H1 (cell line): ENCODE measurements at regions not wholly inside any gene's neighbourhood (a gene's known extent, or its start where the extent isn't known, plus 50 kb on each side); places are given as distances from the start of the nearest gene placed in this dataset.

Experiments
- CTCF ChIA-PET: fragments of 300-600 bp; sonication (Branson Sonifier 250); formaldehyde crosslinking; loops from one replicate; lab custom pipeline; 2021; ENCODE audit not compliant: partially characterized antibody; lab: Charles Lee
- POLR2A ChIA-PET: fragments of 300-600 bp; sonication (Branson Sonifier 250); formaldehyde crosslinking; loops from one replicate; lab custom pipeline; 2021; ENCODE audit warnings: inconsistent platforms; ENCODE audit not compliant: partially characterized antibody; lab: Charles Lee
- DNase-seq, 2 experiments: peaks; one replicate each; pipeline versions ENCODE4 v3.0.0 to v3.0.0-alpha.2; 2010 to 2022; ENCODE audit warnings: low spot score in 2 of 2, low read depth in 1 of 2, mixed read lengths in 1 of 2
- FAIRE-seq: peaks from 2 replicates; lab custom pipeline; 2011; peaks lifted over from hg19 to GRCh38; lab: Jason Lieb, UNC
- H2AFZ ChIP-seq: 2 replicates; pipeline ENCODE4 v1.8.1; 2012; ENCODE audit warnings: low read length, inconsistent platforms
- H2AK5ac ChIP-seq: 2 replicates; pipeline ENCODE4 v1.6.1; 2013; ENCODE audit warnings: low read depth, low read length
- H2BK120ac ChIP-seq: replicated peaks from 2 replicates; pipeline ENCODE3; 2013; ENCODE audit warnings: low read depth, low read length, inconsistent platforms
- H2BK12ac ChIP-seq: 2 replicates; pipeline ENCODE4 v1.6.1; 2013; ENCODE audit warnings: low read depth, low read length
- H2BK15ac ChIP-seq: 2 replicates; pipeline ENCODE4 v1.6.1; 2013; ENCODE audit warnings: low read length
- H2BK20ac ChIP-seq: 2 replicates; pipeline ENCODE4 v1.6.1; 2013; ENCODE audit warnings: low read length
- H2BK5ac ChIP-seq: 2 replicates; pipeline ENCODE4 v1.6.1; 2013; ENCODE audit warnings: low read depth, low read length
- H3K14ac ChIP-seq: 2 replicates; pipeline ENCODE4 v1.6.1; 2013; ENCODE audit warnings: inconsistent platforms; ENCODE audit not compliant: insufficient read length
- H3K18ac ChIP-seq: 2 replicates; pipeline ENCODE4 v1.6.1; 2013; ENCODE audit warnings: low read length; ENCODE audit errors: extremely low read depth
- H3K23ac ChIP-seq: 2 replicates; pipeline ENCODE4 v1.6.1; 2013; ENCODE audit warnings: inconsistent platforms; ENCODE audit not compliant: insufficient read length
- H3K23me2 ChIP-seq: 2 replicates; pipeline ENCODE4 v1.6.1; 2013; ENCODE audit warnings: low read depth, low read length
- H3K27ac ChIP-seq: 2 replicates; pipeline ENCODE4 v1.6.1; 2011; ENCODE audit warnings: low read depth, low read length, inconsistent platforms
- H3K27me3 ChIP-seq, 4 experiments: replicated peaks in 1 of 4; 1 replicate in 1 of 4; 2 replicates in 3 of 4; pipeline versions ENCODE4 v1.6.1 to v1.8.1; 2011 to 2013; ENCODE audit warnings: low read length in 3 of 4, mild to moderate bottlenecking in 3 of 4, inconsistent platforms in 2 of 4, mixed read lengths in 2 of 4, moderate library complexity in 1 of 4; ENCODE audit not compliant: control insufficient read depth in 3 of 4, insufficient read depth in 3 of 4; ENCODE audit errors: extremely low read depth in 1 of 4
- H3K36me3 ChIP-seq, 4 experiments: 2 replicates each; pipeline versions ENCODE4 v1.6.1 to v1.8.1; 2011 to 2013; ENCODE audit warnings: mild to moderate bottlenecking in 4 of 4, low read length in 3 of 4, moderate library complexity in 2 of 4, control low read depth in 1 of 4, inconsistent platforms in 1 of 4; ENCODE audit not compliant: insufficient read depth in 4 of 4, control insufficient read depth in 2 of 4
- H3K4ac ChIP-seq: replicated peaks from 2 replicates; pipeline ENCODE3; 2013; ENCODE audit warnings: low read length, low read depth, mixed read lengths, inconsistent platforms; ENCODE audit not compliant: insufficient read length
- H3K4me1 ChIP-seq, 4 experiments: replicated peaks in 1 of 4; 1 replicate in 1 of 4; 2 replicates in 3 of 4; pipeline versions ENCODE4 v1.6.1 to v1.8.1; 2011 to 2013; ENCODE audit warnings: low read length in 3 of 4, inconsistent platforms in 2 of 4, mixed read lengths in 1 of 4; ENCODE audit not compliant: insufficient read depth in 4 of 4, control insufficient read depth in 3 of 4
- H3K4me2 ChIP-seq, 2 experiments: 2 replicates each; pipeline versions ENCODE4 v1.6.1 to v1.8.1; 2011 to 2013; ENCODE audit warnings: low read depth in 2 of 2, low read length in 2 of 2, control low read depth in 1 of 2, inconsistent platforms in 1 of 2, mild to moderate bottlenecking in 1 of 2; ENCODE audit not compliant: insufficient read depth in 1 of 2
- H3K4me3 ChIP-seq, 4 experiments: fragments of 200-600, 300-600 bp in 1 of 4; sonication (generic), shearing (Covaris generic), sonication (Bioruptor Twin) in 1 of 4; 2 replicates each; pipeline versions ENCODE4 v1.5.1 to v1.8.1; 2011 to 2016; ENCODE audit warnings: low read length in 4 of 4, low read depth in 3 of 4, control low read depth in 2 of 4, inconsistent platforms in 2 of 4, mild to moderate bottlenecking in 2 of 4, mixed read lengths in 1 of 4, moderate library complexity in 1 of 4; ENCODE audit not compliant: insufficient read depth in 2 of 4; ENCODE audit errors: extremely low read depth in 1 of 4
- H3K56ac ChIP-seq: replicated peaks from 2 replicates; pipeline ENCODE3; 2013; ENCODE audit warnings: low read depth, mild to moderate bottlenecking, mixed read lengths, low read length, inconsistent platforms; ENCODE audit not compliant: insufficient read length
- H3K79me1 ChIP-seq: 2 replicates; pipeline ENCODE4 v1.6.1; 2013; ENCODE audit warnings: low read depth, low read length, control low read depth
- H3K79me2 ChIP-seq, 2 experiments: 2 replicates each; pipeline versions ENCODE4 v1.6.1 to v1.8.1; 2012 to 2013; ENCODE audit warnings: low read length in 2 of 2, mild to moderate bottlenecking in 2 of 2, inconsistent platforms in 1 of 2; ENCODE audit not compliant: insufficient read depth in 2 of 2, control insufficient read depth in 1 of 2
- H3K9ac ChIP-seq, 4 experiments: replicated peaks in 1 of 4; 1 replicate in 1 of 4; 2 replicates in 3 of 4; pipeline versions ENCODE4 v1.6.1 to v1.8.1; 2011 to 2013; ENCODE audit warnings: low read depth in 3 of 4, low read length in 3 of 4, control low read depth in 2 of 4, mild to moderate bottlenecking in 2 of 4, moderate library complexity in 2 of 4, inconsistent platforms in 1 of 4; ENCODE audit errors: extremely low read depth in 1 of 4
- H3K9me3 ChIP-seq, 2 experiments: 2 replicates each; pipeline versions ENCODE4 v1.6.1 to v1.8.1; 2012 to 2013; ENCODE audit warnings: mild to moderate bottlenecking in 2 of 2, moderate library complexity in 2 of 2, control low read depth in 1 of 2, inconsistent platforms in 1 of 2, low read depth in 1 of 2, low read length in 1 of 2, mixed read lengths in 1 of 2; ENCODE audit not compliant: insufficient read depth in 2 of 2
- H4K20me1 ChIP-seq, 2 experiments: replicated peaks in 1 of 2; 2 replicates each; pipeline versions ENCODE3 to v1.8.1; 2011 to 2013; ENCODE audit warnings: inconsistent platforms in 2 of 2, low read length in 2 of 2, mild to moderate bottlenecking in 1 of 2; ENCODE audit not compliant: insufficient read depth in 2 of 2, control insufficient read depth in 1 of 2
- H4K5ac ChIP-seq: 2 replicates; pipeline ENCODE4 v1.6.1; 2013; ENCODE audit warnings: low read length, low read depth, mixed read lengths, inconsistent platforms; ENCODE audit not compliant: insufficient read length
- H4K8ac ChIP-seq: 2 replicates; pipeline ENCODE4 v1.8.0; 2013; ENCODE audit warnings: mild to moderate bottlenecking, moderate library complexity, low read length, inconsistent platforms; ENCODE audit not compliant: insufficient read depth; ENCODE audit errors: extremely low read depth
- H4K91ac ChIP-seq: replicated peaks from 2 replicates; pipeline ENCODE3; 2013; ENCODE audit warnings: low read length, mixed read lengths, inconsistent platforms; ENCODE audit not compliant: insufficient read length
- CHD1 ChIP-seq: IDR thresholded peaks from 2 replicates; pipeline ENCODE4 v1.6.1; 2012; ENCODE audit warnings: low read depth, low read length, improper control_type of control experiment
- EGR1 ChIP-seq: IDR thresholded peaks from 2 replicates; pipeline ENCODE4 v1.6.1; 2011; ENCODE audit warnings: low read depth, low read length, borderline replicate concordance
- SIN3A ChIP-seq, 2 experiments: IDR thresholded peaks in 1 of 2; conservative IDR thresholded peaks in 1 of 2; 2 replicates each; pipeline ENCODE4 v1.6.1; 2011 to 2012; ENCODE audit warnings: low read length in 2 of 2, improper control_type of control experiment in 1 of 2, low read depth in 1 of 2, mild to moderate bottlenecking in 1 of 2
- SIX5 ChIP-seq: IDR thresholded peaks from 2 replicates; pipeline ENCODE4 v1.6.1; 2011; ENCODE audit warnings: mild to moderate bottlenecking, low read depth, low read length
- TCF12 ChIP-seq: IDR thresholded peaks from 2 replicates; pipeline ENCODE4 v1.6.1; 2011; ENCODE audit warnings: low read depth, mild to moderate bottlenecking, low read length
- WGBS, 2 experiments: shearing (Covaris generic) in 1 of 2; methylation state at CpG; one replicate each; pipeline versions ENCODE4 v1.1.6 to v1.1.7; 2013 to 2015; ENCODE audit warnings: low lambda C conversion rate in 2 of 2, mixed read lengths in 2 of 2, inconsistent platforms in 1 of 2, low coverage in 1 of 2, missing lambda C conversion rate in 1 of 2; ENCODE audit not compliant: insufficient replicate concordance in 2 of 2, insufficient coverage in 1 of 2, insufficient read length in 1 of 2; ENCODE audit errors: extremely low coverage in 1 of 2, missing lambda C conversion rate in 1 of 2; 5-methylcytosine and 5-hydroxymethylcytosine counted together

GRCh38 chr20:1761116-1761515 is 103.5 kb upstream of the SIRPG start:
- no peak overlapping the region for H3K18ac ChIP-seq
- H2BK12ac ChIP-seq, result no peak overlapping the region
- no peak overlapping the region for H4K91ac ChIP-seq
- 85% methylated on average over 5 of the region's 5 CpGs; no CpG with 5 or more reads in 1 of the 2 experiments for WGBS, 2 experiments
- H3K4me1 ChIP-seq, result no peaks in the 10 kb centered on the region
- H4K20me1 ChIP-seq, result no peaks in the 10 kb centered on the region
- ChIA-PET CTCF (interaction anchor here (0.7 to 2.6 kb wide), 3 partner anchors 16 to 332 kb away, joined by 3 to 10 read pairs (median 5); no protein-coding TSS in a partner anchor), POLR2A (no interaction called here)
- no peaks in the 10 kb centered on the region for H3K79me2 ChIP-seq
- no peak overlapping the region for H3K14ac ChIP-seq
- H3K4ac ChIP-seq, result no peak overlapping the region
- H3K9ac ChIP-seq, result no peak overlapping the region
- H3K4me3 ChIP-seq, result no peak overlapping the region
- peaks cover 0 to 6% (median 0%) of the 10 kb centered on the region in 4 experiments; a peak in 2 of 7 replicates for H3K27me3 ChIP-seq
- no peak overlapping the region for H4K5ac ChIP-seq
- TF ChIP-seq SIN3A (conservative IDR thresholded peaks at IDR 0.05 in 1 of 2, IDR thresholded peaks at IDR 0.05 in 1 of 2; ENCODE audit: low read depth in 1 of 2, low read length in 2 of 2), result no peak
- TF ChIP-seq SIX5, result no peak
- no peak for TF ChIP-seq TCF12
- TF ChIP-seq CHD1, result no peak
- no peak for TF ChIP-seq EGR1
- no peak overlapping the region for H3K23ac ChIP-seq
- no peak overlapping the region for H4K8ac ChIP-seq
- no peak overlapping the region for H3K56ac ChIP-seq
- H3K9me3 ChIP-seq, result no peaks in the 10 kb centered on the region
- H3K79me1 ChIP-seq, result no peaks in the 10 kb centered on the region
- H3K23me2 ChIP-seq, result no peaks in the 10 kb centered on the region
- DNase-seq (no peak), FAIRE-seq (no peak)
- H3K27ac ChIP-seq, result no peak overlapping the region
- H2BK120ac ChIP-seq, result no peak overlapping the region
- no peaks in the 10 kb centered on the region for H3K36me3 ChIP-seq
- H3K4me2 ChIP-seq, result no peak overlapping the region
- no peak overlapping the region for H2BK5ac ChIP-seq
- no peak overlapping the region for H2AFZ ChIP-seq
- no peak overlapping the region for H2BK20ac ChIP-seq
- no peak overlapping the region for H2AK5ac ChIP-seq
- H2BK15ac ChIP-seq, result no peak overlapping the region
